Gastrocnemius medialis (tissue), 4 donors: ENCODE measurements at regions not wholly inside any gene's neighbourhood (a gene's known extent, or its start where the extent isn't known, plus 50 kb on each side); places are given as distances from the start of the nearest gene placed in this dataset.

Experiments used
- ATAC-seq, 2 donors: fragments of 150-250 bp; one replicate each; pipeline ENCODE4 v1.9.1; 2016
- DNase-seq, 2 donors: peaks; one replicate each; pipeline ENCODE4 v3.0.0-alpha.2; 2019
- H3K27ac ChIP-seq, 4 donors: fragments of 200-600 bp; sonication (generic); 1 replicate in 1 of 4; 2 replicates in 3 of 4; pipeline ENCODE4 v1.5.1; 2016 to 2018; ENCODE audit warnings: mild to moderate bottlenecking in 2 of 4, moderate library complexity in 1 of 4
- H3K27me3 ChIP-seq, 3 donors: fragments of 200-600 bp; sonication (generic) in 2 of 3; 1 replicate in 1 of 3; 2 replicates in 2 of 3; pipeline versions ENCODE4 v1.5.1 to v1.6.0; 2016 to 2019; ENCODE audit warnings: mild to moderate bottlenecking in 1 of 3, moderate library complexity in 1 of 3
- H3K36me3 ChIP-seq, 2 donors: fragments of 200-600 bp; sonication (generic) in 1 of 2; one replicate each; pipeline ENCODE4 v1.5.1; 2017 to 2018
- H3K4me1 ChIP-seq, 2 donors: fragments of 200-600 bp; sonication (generic) in 1 of 2; one replicate each; pipeline ENCODE4 v1.5.1; 2016 to 2017; ENCODE audit warnings: mild to moderate bottlenecking in 2 of 2
- H3K4me3 ChIP-seq, 4 donors: fragments of 200-600 bp; sonication (generic) in 3 of 4; 1 replicate in 1 of 4; 2 replicates in 3 of 4; pipeline ENCODE4 v1.5.1; 2016 to 2019; ENCODE audit warnings: mild to moderate bottlenecking in 2 of 4
- H3K9me3 ChIP-seq, 3 donors: fragments of 200-600 bp; sonication (generic) in 2 of 3; 1 replicate in 1 of 3; 2 replicates in 2 of 3; pipeline ENCODE4 v1.5.1; 2016 to 2019
- CTCF ChIP-seq, 5 experiments: fragments of 450-650 bp in 3 of 5; fragments of 200-600 bp in 2 of 5; sonication (generic) in 2 of 5; IDR thresholded peaks in 4 of 5; conservative IDR thresholded peaks in 1 of 5; 1 replicate in 4 of 5; 2 replicates in 1 of 5; pipeline ENCODE4 v1.5.1; 2016 to 2019; ENCODE audit warnings: antibody characterized with exemption in 5 of 5, mild to moderate bottlenecking in 3 of 5, moderate library complexity in 3 of 5
- POLR2A ChIP-seq, 2 donors: fragments of 450-650 bp; IDR thresholded peaks; one replicate each; pipeline ENCODE4 v1.6.1; 2017; ENCODE audit warnings: antibody characterized with exemption in 2 of 2, mild to moderate bottlenecking in 2 of 2, moderate library complexity in 2 of 2
- in situ Hi-C, 4 donors: fragments of 200-750 bp; cut with MboI; loops; one replicate each; pipeline versions ENCODE4 v1.15.0 to v1.8.0; 2017; ENCODE audit warnings: low sequenced_read_pairs in 4 of 4
- intact Hi-C: fragments of 100-400 bp; cut with DNase I; formaldehyde crosslinking; loops from one replicate; pipeline ENCODE4 v1.15.1; 2023; ENCODE audit warnings: low total_unique reads

GRCh38 chrX:39974270-39974669, 123.5 kb downstream of the BCOR start:
- DNase-seq (no peak), ATAC-seq (no peak)
- Histone ChIP-seq H3K36me3 (no peaks in the 10 kb centered on the region), H3K4me3 (no peak overlapping the region), H3K27me3 (peaks cover 0 to 3% (median 0%) of the 10 kb centered on the region in 3 donors), H3K9me3 (peaks cover 0 to 6% (median 0%) of the 10 kb centered on the region in 3 donors), H3K27ac (no peak overlapping the region), H3K4me1 (no peaks in the 10 kb centered on the region)
- no peak for TF ChIP-seq CTCF (IDR thresholded peaks at IDR 0.05 in 4 of 5, conservative IDR thresholded peaks at IDR 0.05 in 1 of 5)
- no peak for TF ChIP-seq POLR2A (IDR thresholded peaks at IDR 0.05)
- intact Hi-C loops: no loop called here
- in situ Hi-C loops: no loop called here

GRCh38 chrX:39975101-39975925, 122.4 kb downstream of the BCOR start:
- ATAC-seq: no peak
- H3K4me1 ChIP-seq: no peaks in the 10 kb centered on the region
- in situ Hi-C loops: no loop called here

DNA sequence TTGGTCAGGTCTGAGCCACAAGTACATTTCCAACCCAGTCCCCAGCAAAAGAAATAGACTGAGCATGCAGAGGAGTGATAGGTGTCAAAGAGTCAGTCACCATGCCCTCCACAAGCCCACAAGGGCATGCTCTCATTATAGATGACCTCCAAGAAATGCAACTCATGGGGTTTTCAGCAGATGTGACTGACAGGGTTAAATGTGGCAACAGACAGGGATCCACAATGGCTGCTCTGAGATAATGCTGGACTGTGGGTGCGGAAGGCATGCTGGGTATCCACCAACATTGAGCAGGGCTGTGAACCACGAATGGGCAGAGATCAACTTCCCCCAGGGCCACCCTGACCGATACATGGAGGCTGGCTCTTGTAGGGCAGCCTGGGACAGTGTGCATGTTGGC, 115.8 kb downstream of the BCOR start:
- in situ Hi-C loops: no loop called here
- intact Hi-C loops: no loop called here
- Histone ChIP-seq H3K36me3 (no peaks in the 10 kb centered on the region), H3K9me3 (no peaks in the 10 kb centered on the region), H3K27me3 (no peaks in the 10 kb centered on the region), H3K4me1 (peaks cover 0 to 3% of the 10 kb centered on the region in 2 donors), H3K27ac (no peak overlapping the region), H3K4me3 (no peak overlapping the region)
- DNase-seq (no peak), ATAC-seq (no peak)
- TF ChIP-seq CTCF (IDR thresholded peaks at IDR 0.05 in 4 of 5, conservative IDR thresholded peaks at IDR 0.05 in 1 of 5) (no peak), POLR2A (IDR thresholded peaks at IDR 0.05) (no peak)

More at GRCh38 chrX:39975101-39975925, 122.4 kb downstream of the BCOR start:
- no peak overlapping the region for H3K4me3 ChIP-seq
- H3K27me3 ChIP-seq: no peaks in the 10 kb centered on the region
- H3K9me3 ChIP-seq: peaks cover 0 to 6% (median 0%) of the 10 kb centered on the region in 3 donors
- DNase-seq: no peak
- no peaks in the 10 kb centered on the region for H3K36me3 ChIP-seq
- no peak overlapping the region for H3K27ac ChIP-seq
- no peak for TF ChIP-seq CTCF (IDR thresholded peaks at IDR 0.05 in 4 of 5, conservative IDR thresholded peaks at IDR 0.05 in 1 of 5)
- TF ChIP-seq POLR2A (IDR thresholded peaks at IDR 0.05): no peak
- intact Hi-C loops: no loop called here

DNA sequence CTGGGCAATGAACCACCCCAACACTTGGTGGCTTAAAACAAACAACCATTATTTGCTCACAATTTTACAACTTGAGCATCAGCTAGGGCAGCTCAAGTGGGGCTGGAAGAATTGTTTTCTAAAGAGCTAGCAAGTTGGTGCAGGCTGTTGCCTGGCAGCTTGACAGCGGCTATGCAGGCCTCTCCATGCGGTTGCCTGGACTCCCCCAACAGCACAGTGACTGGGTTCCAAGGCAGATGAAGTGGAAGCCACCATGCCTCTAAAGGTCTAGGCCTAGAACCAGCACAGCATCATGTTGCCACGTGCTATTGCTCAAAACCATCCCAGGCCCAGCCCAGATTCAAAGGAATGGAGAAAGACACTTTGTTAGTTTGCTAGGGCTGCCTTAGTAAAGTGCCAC, 114.8 kb downstream of the BCOR start:
- ATAC-seq (no peak), DNase-seq (no peak)
- in situ Hi-C loops: no loop called here
- H3K27me3 ChIP-seq: no peaks in the 10 kb centered on the region
- intact Hi-C loops: no loop called here
- TF ChIP-seq CTCF (IDR thresholded peaks at IDR 0.05 in 4 of 5, conservative IDR thresholded peaks at IDR 0.05 in 1 of 5) (no peak), POLR2A (IDR thresholded peaks at IDR 0.05) (no peak)
- H3K4me3 ChIP-seq: no peak overlapping the region
- H3K36me3 ChIP-seq: no peaks in the 10 kb centered on the region
- H3K27ac ChIP-seq: no peak overlapping the region
- H3K4me1 ChIP-seq: peaks cover 0 to 3% of the 10 kb centered on the region in 2 donors
- no peaks in the 10 kb centered on the region for H3K9me3 ChIP-seq
